ENCODE measurements at regions not wholly inside any gene's neighbourhood (a gene's known extent, or its start where the extent isn't known, plus 50 kb on each side); places are given as distances from the start of the nearest gene placed in this dataset.

DNA sequence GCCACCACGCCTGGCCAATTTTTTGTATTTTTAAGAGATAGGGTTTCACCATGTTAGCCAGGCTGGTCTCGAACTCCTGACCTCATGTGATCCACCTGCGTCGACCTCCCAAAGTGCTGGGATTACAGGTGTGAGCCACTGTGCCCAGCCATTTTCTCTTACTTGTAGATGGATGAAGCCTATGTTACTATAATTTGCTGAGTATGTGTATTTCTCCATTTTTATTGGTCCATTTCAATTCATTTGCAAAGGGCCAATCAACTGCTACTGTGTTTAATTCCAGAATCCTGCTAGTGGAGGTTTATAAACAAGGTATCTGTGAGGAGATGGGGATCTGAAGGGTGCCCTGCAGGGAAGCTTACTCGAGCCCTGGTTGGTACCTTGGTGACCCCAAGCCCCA, 101.7 kb upstream of the MAX start:
- TF ChIP-seq CTCF (IDR thresholded peaks at IDR 0.05; ENCODE audit: low read depth, low read length, missing input control) (no peak), TAF1 (conservative IDR thresholded peaks at IDR 0.05) (no peak), ATF3 (IDR thresholded peaks at IDR 0.05) (no peak), JUND (IDR thresholded peaks at IDR 0.05) (no peak), REST (IDR thresholded peaks at IDR 0.05) (no peak)
